Caco-2 (cell line): ENCODE measurements at regions not wholly inside any gene's neighbourhood (a gene's known extent, or its start where the extent isn't known, plus 50 kb on each side); places are given as distances from the start of the nearest gene placed in this dataset.

ENCODE experiments used
- BruUV-seq: library from RNA; stranded (reverse); fragments of 400-500 nt; replicated peaks from 2 replicates; lab custom pipeline; 2021; lab: Mats Ljungman, UMichigan
- CTCF ChIA-PET: fragments of 300-600 bp; sonication (Branson Sonifier 250); formaldehyde crosslinking; loops from one replicate; lab custom pipeline; 2022; ENCODE audit warnings: antibody characterized with exemption; lab: Charles Lee
- POLR2A ChIA-PET: fragments of 300-600 bp; sonication (Branson Sonifier 250); formaldehyde crosslinking; loops from one replicate; lab custom pipeline; 2022; ENCODE audit warnings: antibody characterized with exemption; lab: Charles Lee
- DNase-seq, 2 experiments: peaks; one replicate each; pipeline versions ENCODE4 v3.0.0 to v3.0.0-alpha.2; 2020 to 2022
- H3K27me3 ChIP-seq: replicated peaks from 2 replicates; pipeline ENCODE4 v1.6.0; 2011; ENCODE audit warnings: low read length; ENCODE audit not compliant: control insufficient read depth, insufficient read depth
- H3K36me3 ChIP-seq: 2 replicates; pipeline ENCODE4 v1.5.1; 2011; ENCODE audit warnings: low read length; ENCODE audit not compliant: control insufficient read depth, insufficient read depth
- H3K4me1 ChIP-seq: fragments of 250-450 bp; sonication (Bioruptor Pico); 2 replicates; pipeline ENCODE4 v1.5.1; 2020; ENCODE audit warnings: mild to moderate bottlenecking
- H3K4me3 ChIP-seq: 2 replicates; pipeline ENCODE4 v1.5.1; 2011; ENCODE audit warnings: low read depth, mild to moderate bottlenecking, control low read depth, low read length
- H3K9me3 ChIP-seq: fragments of 250-450 bp; sonication (Bioruptor Pico); 2 replicates; pipeline ENCODE4 v1.5.1; 2020; ENCODE audit warnings: mild to moderate bottlenecking, moderate library complexity
- H3K27ac Mint-ChIP-seq: one replicate; pipeline ENCODE4 v1.8.0; 2022; ENCODE audit warnings: mixed read lengths; ENCODE audit not compliant: unreplicated experiment
- H3K27me3 Mint-ChIP-seq: one replicate; pipeline ENCODE4 v1.8.0; 2022; ENCODE audit warnings: mixed read lengths; ENCODE audit not compliant: insufficient read depth, unreplicated experiment
- H3K36me3 Mint-ChIP-seq: one replicate; pipeline ENCODE4 v1.8.0; 2022; ENCODE audit warnings: mild to moderate bottlenecking, mixed read lengths; ENCODE audit not compliant: insufficient read depth, unreplicated experiment
- H3K4me1 Mint-ChIP-seq: one replicate; pipeline ENCODE4 v1.8.0; 2022; ENCODE audit warnings: low read depth, mixed read lengths; ENCODE audit not compliant: unreplicated experiment
- H3K4me3 Mint-ChIP-seq: one replicate; pipeline ENCODE4 v1.8.0; 2022; ENCODE audit warnings: mild to moderate bottlenecking, moderate library complexity, mixed read lengths; ENCODE audit not compliant: unreplicated experiment
- H3K9me3 Mint-ChIP-seq: one replicate; pipeline ENCODE4 v1.8.0; 2022; ENCODE audit warnings: mixed read lengths; ENCODE audit not compliant: unreplicated experiment
- intact Hi-C: fragments of 100-400 bp; cut with micrococcal nuclease; formaldehyde crosslinking; loops from one replicate; pipeline ENCODE4 v1.10.0; 2022; ENCODE audit not compliant: unreplicated experiment
- TF ChIP-seq, protein P1 (sequence below), 2 experiments: fragments of 200-600 bp in 1 of 2; IDR thresholded peaks; 1 replicate in 1 of 2; 2 replicates in 1 of 2; pipeline versions ENCODE4 v1.5.1 to v1.8.0; 2011 to 2022; ENCODE audit warnings: antibody characterized with exemption in 1 of 2, control low read depth in 1 of 2, inconsistent platforms in 1 of 2, low read depth in 1 of 2, low read length in 1 of 2, mild to moderate bottlenecking in 1 of 2, moderate library complexity in 1 of 2; ENCODE audit not compliant: insufficient read depth in 1 of 2, severe bottlenecking in 1 of 2, unreplicated experiment in 1 of 2

DNA sequence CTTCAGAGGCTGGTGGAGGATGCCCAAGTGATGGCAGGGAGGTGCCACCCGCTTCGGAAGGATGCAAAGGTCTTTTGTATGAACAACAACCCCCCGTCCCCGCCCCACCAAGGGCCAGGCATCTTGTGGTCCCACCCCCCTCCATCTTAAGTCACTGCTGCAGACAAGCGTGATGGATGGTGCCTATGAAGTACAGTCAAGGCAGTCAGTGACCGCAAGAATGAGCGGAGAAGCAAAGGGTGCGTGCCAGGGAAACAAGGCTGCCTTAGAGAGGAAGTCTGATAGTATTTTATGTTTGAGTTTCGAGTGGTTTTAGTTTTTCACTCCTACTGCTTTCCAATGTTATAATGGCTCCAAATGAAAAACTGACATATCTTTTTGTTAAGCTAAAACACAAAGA lies 68.7 kb upstream of the GPM6B start:
- no peaks in the 10 kb centered on the region for H3K4me1 Mint-ChIP-seq
- Histone ChIP-seq H3K9me3 (no peaks in the 10 kb centered on the region), H3K4me3 (no peak overlapping the region), H3K4me1 (no peaks in the 10 kb centered on the region), H3K36me3 (no peaks in the 10 kb centered on the region), H3K27me3 (no peaks in the 10 kb centered on the region)
- TF ChIP-seq, protein P1, sequence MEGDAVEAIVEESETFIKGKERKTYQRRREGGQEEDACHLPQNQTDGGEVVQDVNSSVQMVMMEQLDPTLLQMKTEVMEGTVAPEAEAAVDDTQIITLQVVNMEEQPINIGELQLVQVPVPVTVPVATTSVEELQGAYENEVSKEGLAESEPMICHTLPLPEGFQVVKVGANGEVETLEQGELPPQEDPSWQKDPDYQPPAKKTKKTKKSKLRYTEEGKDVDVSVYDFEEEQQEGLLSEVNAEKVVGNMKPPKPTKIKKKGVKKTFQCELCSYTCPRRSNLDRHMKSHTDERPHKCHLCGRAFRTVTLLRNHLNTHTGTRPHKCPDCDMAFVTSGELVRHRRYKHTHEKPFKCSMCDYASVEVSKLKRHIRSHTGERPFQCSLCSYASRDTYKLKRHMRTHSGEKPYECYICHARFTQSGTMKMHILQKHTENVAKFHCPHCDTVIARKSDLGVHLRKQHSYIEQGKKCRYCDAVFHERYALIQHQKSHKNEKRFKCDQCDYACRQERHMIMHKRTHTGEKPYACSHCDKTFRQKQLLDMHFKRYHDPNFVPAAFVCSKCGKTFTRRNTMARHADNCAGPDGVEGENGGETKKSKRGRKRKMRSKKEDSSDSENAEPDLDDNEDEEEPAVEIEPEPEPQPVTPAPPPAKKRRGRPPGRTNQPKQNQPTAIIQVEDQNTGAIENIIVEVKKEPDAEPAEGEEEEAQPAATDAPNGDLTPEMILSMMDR (IDR thresholded peaks at IDR 0.05; ENCODE audit: insufficient read depth in 1 of 2, low read depth in 1 of 2, low read length in 1 of 2, severe bottlenecking in 1 of 2, unreplicated experiment in 1 of 2), result no peak
- ChIA-PET CTCF (no interaction called here), POLR2A (no interaction called here)
- H3K36me3 Mint-ChIP-seq, result no peaks in the 10 kb centered on the region
- no TSS peak for BruUV-seq
- H3K9me3 Mint-ChIP-seq, result no peaks in the 10 kb centered on the region
- no peak for DNase-seq
- no peak overlapping the region for H3K27ac Mint-ChIP-seq
- intact Hi-C loops, result no loop called here
- no peak overlapping the region for H3K4me3 Mint-ChIP-seq
- H3K27me3 Mint-ChIP-seq, result peaks cover 5% of the 10 kb centered on the region

DNA sequence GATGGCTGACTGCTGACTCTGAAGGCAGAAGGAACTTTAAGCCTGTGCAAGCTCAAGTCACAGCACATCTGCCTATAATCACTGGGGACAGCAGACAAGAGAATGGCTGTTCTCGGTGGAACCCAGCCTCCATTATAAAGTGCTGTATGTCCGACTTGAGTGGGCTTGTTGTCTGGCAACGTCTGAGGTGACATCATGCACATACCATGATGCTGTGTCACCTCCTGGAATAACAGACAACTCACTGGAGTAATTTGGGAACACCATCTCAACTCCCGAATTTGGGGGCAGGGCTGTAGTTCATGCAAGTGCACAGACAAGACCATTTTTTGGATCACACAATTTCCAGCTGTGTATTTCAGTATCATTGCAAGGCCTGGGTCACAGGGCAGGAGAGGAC lies 59.8 kb upstream of the GPM6B start:
- no peaks in the 10 kb centered on the region for H3K36me3 Mint-ChIP-seq
- H3K9me3 ChIP-seq, result no peaks in the 10 kb centered on the region
- H3K4me1 ChIP-seq, result no peaks in the 10 kb centered on the region
- peaks cover 5% of the 10 kb centered on the region for H3K27me3 Mint-ChIP-seq
- CTCF ChIA-PET, result no interaction called here
- no peaks in the 10 kb centered on the region for H3K9me3 Mint-ChIP-seq
- no peak overlapping the region for H3K4me3 ChIP-seq
- POLR2A ChIA-PET, result no interaction called here
- H3K27me3 ChIP-seq, result no peaks in the 10 kb centered on the region
- TF ChIP-seq, protein P1 (IDR thresholded peaks at IDR 0.05; ENCODE audit: insufficient read depth in 1 of 2, low read depth in 1 of 2, low read length in 1 of 2, severe bottlenecking in 1 of 2, unreplicated experiment in 1 of 2), result no peak
- no peaks in the 10 kb centered on the region for H3K4me1 Mint-ChIP-seq
- DNase-seq, result no peak
- H3K4me3 Mint-ChIP-seq, result no peak overlapping the region
- no peak overlapping the region for H3K27ac Mint-ChIP-seq
- no TSS peak for BruUV-seq
- no peaks in the 10 kb centered on the region for H3K36me3 ChIP-seq
- intact Hi-C loops, result no loop called here

DNA sequence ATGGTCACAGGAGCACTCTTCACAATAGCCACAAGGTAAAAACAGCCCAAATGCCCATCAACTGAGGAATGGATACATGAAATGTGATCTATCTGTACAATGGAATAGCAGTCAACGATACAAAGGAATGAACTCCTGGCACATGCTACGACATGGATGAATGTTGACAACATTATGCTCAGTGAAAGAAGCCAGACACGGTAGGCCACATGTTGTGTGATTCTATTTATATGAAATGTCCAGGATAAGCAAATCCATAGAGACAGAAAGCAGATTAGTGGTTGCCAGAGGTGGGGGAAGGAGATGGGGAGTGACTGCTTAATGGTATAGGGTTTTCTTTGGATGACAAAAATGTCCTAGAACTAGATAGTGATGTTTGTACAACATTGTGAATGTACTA lies 58.7 kb upstream of the GPM6B start:
- ChIA-PET CTCF (interaction anchor here (0.6 kb wide), 1 partner anchor 139 kb away, joined by 5 read pairs; no protein-coding TSS in a partner anchor), POLR2A (no interaction called here)
- Histone ChIP-seq H3K27me3 (no peaks in the 10 kb centered on the region), H3K36me3 (no peaks in the 10 kb centered on the region), H3K4me1 (no peaks in the 10 kb centered on the region), H3K9me3 (no peaks in the 10 kb centered on the region), H3K4me3 (no peak overlapping the region)
- TF ChIP-seq, protein P1 (IDR thresholded peaks at IDR 0.05; ENCODE audit: insufficient read depth in 1 of 2, low read depth in 1 of 2, low read length in 1 of 2, severe bottlenecking in 1 of 2, unreplicated experiment in 1 of 2), result no peak
- H3K27me3 Mint-ChIP-seq, result peaks cover 5% of the 10 kb centered on the region
- no peak overlapping the region for H3K4me3 Mint-ChIP-seq
- no peaks in the 10 kb centered on the region for H3K9me3 Mint-ChIP-seq
- H3K27ac Mint-ChIP-seq, result no peak overlapping the region
- intact Hi-C loops, result no loop called here
- DNase-seq, result no peak
- H3K36me3 Mint-ChIP-seq, result no peaks in the 10 kb centered on the region
- no peaks in the 10 kb centered on the region for H3K4me1 Mint-ChIP-seq
- no TSS peak for BruUV-seq
